ENCODE measurements at regions not wholly inside any gene's neighbourhood (a gene's known extent, or its start where the extent isn't known, plus 50 kb on each side); places are given as distances from the start of the nearest gene placed in this dataset.
A peak's percentile ranks its signal among the peaks of the same experiment; 100 is the strongest.
"Not testable (repeated sequence)": the region's sequence is repeated elsewhere in the genome, so short reads cannot be mapped to it uniquely, and the experiment has no call there.

GRCh38 chr11:13183826-13184196 lies 93.8 kb upstream of the BMAL1 start:
- no peak for DNase-seq

GRCh38 chr11:13184295-13184794 lies 93.2 kb upstream of the BMAL1 start:
- DNase-seq = no peak

- DNase-seq = no peak
These were observed 89.4 kb upstream of the BMAL1 start for GRCh38 chr11:13188179-13188578.

DNA sequence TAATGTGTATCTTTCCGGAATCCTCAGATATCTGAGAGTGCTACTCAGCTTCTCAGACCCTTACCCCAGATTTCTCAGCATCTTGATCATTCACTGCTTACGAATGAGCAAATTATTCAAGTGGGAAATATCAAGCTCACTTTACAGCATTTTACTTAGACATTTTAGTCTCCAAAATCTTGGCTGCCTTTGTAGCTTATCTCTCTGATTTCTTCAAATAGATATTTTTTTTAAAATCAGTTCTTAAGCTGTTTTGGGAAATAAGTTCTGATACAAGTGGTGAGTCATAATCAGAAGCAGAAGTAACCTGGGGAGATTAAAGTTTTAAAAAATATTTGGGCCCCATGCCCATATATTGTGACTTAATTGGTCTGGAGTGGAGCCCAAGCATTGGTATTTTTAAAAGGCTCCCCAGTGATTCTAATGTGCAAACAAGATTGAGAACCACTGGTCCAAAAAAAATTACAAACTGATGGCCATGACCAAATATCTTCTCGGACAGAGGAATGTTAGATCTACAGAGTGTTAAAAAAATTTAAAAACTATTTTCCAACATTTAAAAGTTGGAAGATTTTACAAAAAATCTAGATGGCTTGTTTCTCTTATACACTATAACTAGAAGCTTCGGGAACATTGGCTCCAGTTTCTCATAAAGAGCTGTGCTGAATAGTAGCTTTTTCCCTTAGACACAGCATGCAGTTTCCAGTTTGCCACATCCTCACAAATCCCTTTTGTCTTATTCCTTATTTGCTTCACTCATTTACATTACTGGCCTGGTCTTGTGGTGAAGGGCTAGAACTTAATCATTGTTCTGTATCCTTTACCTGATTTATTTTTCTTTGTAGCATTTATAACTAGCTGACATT lies 87.8 kb upstream of the BMAL1 start:
- no peak for DNase-seq

DNA sequence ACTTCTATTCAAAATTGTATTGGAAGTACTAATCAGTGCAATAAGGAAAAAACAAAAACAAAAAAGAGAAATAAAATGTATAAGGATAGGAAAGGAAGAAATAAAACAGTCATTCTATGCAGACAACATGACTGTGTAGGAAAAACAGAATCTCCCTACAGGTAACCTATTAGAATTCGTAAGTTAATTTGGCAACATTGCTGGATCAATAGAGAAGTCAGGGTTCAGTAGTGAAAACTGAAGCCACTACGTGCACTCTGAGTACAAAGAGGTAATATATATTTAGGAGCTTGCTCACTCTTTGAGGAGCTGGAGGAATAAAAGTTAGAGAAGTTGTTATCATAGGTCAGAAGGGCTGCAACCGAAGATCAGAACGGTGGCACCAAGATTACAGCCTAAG lies 84.0 kb upstream of the BMAL1 start:
- no peak for DNase-seq

DNA sequence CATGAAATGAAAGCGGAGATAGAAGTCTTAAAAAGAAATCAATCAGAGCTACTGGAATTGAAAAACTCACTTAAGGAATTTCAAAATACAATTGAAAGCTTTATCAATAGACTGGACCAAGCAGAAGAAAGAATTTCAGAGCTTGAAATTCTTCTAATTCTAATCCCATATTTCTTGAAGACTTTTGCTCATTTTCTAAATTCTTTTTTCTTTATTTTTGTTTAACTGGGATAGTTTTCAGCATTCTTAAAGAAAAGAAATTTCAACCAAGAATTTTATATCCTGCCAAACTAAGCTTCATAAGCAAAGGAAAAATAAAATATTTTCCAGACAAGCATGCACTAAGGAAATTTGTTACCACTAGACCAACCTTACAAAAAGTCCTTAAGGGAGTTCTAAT lies 80.2 kb upstream of the BMAL1 start:
- not testable (repeated sequence) for DNase-seq

DNA sequence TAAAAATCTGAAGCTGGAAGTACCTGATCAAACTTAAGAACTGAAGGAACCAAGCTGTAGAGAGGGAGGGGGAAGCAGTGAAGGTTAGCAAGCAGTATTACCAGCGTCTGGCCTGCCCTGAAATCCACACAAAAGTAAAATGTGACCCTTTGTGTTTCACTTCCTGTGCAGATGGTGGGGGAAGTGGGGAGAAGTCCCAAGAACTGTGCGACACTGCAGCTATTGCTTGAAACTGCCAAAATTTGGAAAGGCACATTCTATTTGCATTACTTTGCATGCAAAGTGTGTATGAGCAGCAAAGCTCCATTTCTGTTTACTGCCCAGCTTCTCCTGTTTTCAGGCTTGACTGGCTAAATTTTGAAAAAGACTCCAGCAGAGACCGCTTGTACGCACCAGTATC lies 72.1 kb upstream of the BMAL1 start:
- DNase-seq = no peak

DNA sequence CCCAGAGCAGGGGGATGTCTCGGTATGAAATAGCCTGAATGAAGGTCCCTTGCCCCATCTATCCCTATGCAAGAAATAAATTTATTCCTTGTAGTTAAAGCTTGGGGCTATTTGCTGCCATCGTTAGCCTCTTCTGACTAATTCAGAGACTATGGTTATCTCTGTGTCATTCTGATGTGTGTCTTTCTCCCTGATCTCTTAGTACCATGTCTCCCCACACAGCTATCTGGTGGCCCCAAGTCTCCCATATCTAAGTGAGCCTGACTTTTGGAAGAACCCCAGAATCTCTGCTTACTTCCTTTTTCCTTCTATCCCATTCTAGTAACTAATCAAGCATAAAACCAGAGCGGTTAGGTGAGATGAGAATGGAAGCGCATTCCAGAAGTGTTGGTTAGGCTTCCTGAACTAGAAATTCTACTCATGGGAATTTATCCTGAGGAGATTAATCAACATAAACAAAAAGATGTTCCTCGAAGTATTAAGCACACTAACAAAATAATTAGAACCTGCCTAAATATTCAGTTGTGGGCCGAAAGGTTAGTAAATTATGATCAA lies 71.4 kb upstream of the BMAL1 start:
- DNase-seq = no peak

DNA sequence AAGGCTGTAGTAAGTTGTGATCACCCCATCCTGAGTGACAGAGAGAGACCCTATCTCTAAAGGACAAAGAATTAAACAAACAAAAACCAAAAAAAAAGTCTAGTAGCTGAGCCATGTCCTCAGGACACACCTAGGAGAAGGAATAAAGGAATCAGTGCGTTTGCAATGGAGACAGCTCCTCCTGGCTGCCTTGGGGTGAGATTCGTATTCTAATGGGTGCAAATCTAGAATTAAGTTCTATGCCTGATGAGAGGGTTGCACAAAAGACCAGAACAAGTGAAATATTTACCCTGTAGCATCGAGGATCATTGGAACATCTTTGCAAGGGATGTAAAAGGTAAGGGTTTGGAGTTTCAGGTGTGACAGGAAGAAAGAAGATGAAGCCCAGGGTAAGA lies 70.3 kb upstream of the BMAL1 start:
- DNase-seq = no peak

DNA sequence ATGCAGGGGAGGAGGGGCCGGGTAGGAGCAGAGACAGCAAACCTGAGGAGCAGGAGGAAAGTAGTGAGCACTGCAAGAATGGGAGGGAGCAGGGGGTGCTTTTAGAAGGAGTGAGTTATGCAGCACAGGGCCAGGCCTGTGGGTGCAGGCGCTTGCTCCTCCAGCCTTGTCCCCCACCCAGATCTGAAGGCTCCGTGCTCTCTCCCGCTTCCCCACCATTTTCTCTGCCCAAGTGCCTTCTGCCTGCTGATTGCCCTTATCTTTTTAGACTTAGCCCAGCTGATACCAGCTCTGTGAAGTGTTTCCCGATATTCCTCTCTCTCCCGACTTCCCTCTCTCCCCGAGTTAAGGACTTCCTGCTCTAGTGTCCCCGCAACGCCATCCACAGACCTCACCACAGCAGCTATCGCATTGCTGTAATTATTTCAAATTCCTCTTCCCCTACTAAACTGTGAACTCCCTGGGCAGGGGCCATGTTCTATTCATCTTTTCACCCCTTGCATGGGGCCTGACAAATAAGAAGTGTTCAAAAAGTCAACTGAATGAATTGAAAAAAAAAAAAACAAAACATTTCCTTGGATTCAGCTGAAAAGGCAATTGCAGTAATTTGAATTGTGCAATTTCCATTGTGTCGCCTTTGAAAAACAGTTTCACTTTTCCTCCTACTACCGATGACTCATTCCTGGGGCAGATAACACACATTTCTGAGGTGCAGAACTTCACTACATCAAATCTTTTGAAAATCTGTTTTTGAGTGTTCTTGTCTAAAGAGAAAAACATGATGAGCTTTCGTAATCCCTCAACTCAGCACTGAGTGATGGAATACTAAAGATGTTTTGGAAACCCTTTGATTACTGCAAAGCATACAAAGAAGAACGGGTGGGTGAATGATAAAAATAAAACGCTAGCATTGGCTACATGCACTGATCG lies 69.7 kb upstream of the BMAL1 start:
- DNase-seq = peak in 1 of 2 donors; percentile 32

DNA sequence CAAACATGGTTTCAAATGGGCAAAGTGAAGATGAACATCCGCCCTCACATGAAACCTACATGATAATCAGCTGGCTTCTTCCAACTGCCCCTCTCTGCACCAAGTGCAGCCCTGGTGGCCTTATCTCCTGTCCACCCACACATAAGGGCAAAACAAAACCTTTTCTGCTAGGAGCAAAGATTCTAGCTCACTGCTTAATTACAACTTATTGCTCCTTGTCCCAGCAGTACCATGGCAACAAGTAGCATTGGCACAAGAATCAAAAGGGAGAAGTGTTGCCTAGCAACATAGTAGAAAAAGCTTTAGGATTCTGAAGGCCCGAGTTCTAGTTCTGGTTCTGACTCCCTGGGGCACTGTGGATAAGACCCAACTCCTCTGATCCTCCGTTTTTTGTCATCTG lies 68.7 kb upstream of the BMAL1 start:
- no peak for DNase-seq

GRCh38 chr11:13209379-13209778 lies 68.2 kb upstream of the BMAL1 start:
- DNase-seq = no peak

DNA sequence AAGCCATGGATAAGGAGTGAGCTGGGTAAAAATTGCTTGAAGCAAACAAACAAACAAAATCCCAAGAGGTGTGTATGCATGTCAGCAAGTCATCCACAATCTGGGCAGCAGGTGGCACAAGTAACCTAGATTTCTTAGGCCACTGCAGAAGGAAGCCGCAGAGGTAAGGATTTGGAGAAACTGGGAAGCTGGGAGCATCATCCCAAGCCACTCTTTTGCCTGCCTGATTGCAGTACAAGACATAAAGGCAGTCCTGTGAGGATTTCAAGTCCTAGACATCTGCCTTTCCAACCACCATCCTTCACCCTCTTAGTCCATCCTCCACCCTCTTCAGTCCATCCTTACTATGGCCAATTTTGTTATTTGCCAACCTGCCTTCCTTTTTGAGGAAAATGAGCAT lies 67.2 kb upstream of the BMAL1 start:
- peak; percentile 4 to 15 for DNase-seq

DNA sequence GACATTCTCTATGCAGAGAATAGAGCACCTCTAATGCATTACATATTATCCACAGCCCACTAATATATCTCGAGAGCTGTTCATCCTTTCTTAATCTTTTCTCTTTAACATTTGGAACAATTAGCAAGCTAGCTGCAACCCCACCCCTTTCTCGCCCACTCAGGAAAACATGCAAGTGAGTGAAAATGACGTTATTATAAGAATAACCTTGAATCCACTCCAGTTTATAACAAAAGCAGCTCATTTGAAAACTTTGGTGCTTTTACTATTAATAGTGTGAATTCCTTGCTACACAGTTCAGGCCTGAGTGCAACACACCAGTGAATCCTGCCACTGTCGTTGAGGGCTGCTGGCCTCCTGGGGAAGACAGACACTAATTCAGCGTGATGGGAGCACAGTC lies 63.3 kb upstream of the BMAL1 start:
- no peak for DNase-seq

GRCh38 chr11:13215149-13215548 lies 62.4 kb upstream of the BMAL1 start:
- DNase-seq = no peak

- DNase-seq = no peak
These were observed 61.4 kb upstream of the BMAL1 start for GRCh38 chr11:13216019-13216710.

DNA sequence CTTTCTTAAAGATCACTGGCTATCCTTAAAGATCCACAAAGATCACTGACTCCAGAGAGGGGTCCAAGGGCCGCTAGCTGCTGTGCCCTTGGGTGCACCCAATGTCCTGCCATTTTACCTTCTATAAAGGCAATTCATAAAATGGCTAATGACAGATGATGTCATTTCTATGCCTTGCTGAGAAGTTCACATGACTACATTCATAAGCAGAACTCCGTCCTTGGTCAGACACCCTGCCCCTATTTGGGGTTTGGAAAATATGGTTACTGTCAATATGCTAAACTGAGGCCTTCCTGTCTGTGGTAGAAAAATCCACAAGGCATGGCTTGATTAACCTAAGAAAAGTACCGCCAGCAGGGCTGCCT lies 60.9 kb upstream of the BMAL1 start:
- DNase-seq = no peak

DNA sequence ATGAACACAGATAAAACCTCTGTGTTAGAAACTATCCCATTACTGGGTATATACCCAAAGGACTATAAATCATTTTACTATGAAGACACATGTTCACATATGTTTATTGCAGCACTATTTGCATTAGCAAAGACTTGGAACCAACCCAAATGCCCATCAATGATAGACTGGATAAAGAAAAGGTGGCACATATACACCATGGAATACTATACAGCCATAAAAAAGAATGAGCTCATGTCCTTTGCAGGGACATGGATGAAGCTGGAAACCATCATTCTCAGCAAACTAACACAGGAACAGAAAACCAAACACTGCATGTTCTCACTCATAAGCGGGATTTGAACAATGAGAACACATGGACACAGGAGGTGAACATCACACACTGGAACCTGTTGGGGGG lies 58.9 kb upstream of the BMAL1 start:
- not testable (repeated sequence) for DNase-seq

DNA sequence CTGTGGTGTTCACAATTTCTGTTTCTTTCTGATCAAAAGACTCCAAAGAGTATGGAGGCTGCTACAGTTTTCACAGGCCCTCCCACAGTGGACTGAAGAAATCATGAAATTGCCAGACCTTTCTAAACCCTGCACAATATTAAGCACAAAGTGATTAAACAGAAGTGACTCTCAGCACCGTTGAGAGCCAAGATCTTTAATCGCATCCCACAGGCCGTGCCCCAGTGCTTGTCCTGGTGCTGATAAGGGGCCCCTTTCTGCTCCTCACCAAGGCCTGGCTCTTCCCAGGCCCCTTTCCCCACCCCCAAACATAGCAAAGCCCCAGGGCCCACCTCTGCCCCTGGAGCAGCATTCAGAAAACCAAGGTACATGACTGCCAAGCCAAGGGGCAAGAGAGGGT lies 57.4 kb upstream of the BMAL1 start:
- DNase-seq = no peak

DNA sequence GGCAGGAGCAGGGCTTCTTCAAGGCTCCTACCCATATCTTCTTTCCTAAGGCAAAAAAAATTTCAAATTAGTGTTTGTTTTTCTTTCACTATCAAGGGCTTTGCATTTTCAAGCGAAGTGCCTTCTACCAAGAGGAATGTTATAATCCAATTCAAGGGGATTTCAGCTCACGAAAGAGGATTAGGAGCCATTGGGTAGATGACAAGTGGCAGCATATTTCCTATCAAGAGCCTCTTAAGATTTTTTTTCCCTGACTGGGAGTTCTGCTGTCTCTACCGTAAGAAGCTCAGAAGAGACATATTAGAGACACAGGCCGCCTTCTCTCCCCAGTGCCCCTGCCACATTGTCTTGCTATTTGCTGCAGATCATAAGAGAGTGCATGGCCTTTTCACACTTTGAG lies 55.9 kb upstream of the BMAL1 start:
- DNase-seq = no peak

DNA sequence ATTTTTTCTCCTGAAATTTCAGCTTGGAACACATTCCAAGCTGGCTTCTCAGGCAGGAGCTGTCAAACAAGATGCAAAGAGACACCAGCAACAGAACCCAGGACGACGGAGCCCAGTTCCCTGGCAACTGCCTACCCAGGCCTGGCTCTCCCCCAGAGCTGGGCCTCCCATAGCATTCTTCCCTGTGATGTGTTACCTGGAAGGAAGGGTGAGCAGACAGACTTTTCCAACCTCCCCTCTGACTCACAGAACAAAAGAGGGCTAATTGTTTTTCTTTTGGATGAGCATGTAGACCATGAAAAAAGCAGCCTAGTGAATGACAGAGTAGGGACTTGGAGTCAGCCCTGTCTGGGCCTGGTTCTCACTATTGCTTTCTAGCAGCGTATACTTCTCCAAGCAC lies 55.3 kb upstream of the BMAL1 start:
- DNase-seq = no peak

DNA sequence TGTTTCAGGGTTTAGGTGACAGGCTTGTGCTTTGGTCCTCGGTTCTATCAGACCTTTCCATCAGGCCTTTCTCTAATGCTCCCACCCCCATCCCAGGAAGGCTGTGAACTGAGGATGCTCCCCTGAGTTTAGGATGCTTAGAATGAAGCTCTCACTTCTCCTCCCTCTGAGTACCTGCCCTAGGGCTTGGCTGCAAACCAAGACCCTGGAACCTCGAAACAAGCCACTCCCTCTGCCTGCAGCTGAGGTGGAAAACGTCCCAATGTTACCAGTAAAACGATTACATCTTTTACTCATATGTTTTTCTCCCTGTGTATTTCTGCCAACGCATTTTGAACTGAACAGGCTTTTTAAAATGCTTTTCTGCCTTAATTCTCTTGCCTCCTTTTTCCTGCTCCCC lies 54.5 kb upstream of the BMAL1 start:
- no peak for DNase-seq

DNA sequence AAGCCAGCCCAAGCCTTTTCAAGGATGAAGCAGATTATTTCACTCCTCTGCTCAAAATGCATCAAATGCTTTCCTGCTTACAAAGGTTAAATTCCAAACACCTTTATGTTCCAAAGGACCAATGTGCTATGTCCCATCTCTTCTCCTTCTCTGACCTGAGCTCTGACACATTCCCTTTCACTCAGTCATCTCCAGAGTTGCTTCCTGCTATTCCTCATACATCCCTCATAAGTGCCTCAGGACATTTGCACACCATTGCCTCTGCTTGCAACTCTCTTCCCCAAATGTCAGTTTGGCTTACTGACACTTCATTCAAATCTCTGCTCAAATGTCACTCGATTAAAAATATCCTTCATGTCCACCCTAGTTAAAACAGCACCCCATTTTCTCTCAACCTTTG lies 53.3 kb upstream of the BMAL1 start:
- DNase-seq = no peak
